GM21526 (cell line): ENCODE measurements at regions not wholly inside any gene's neighbourhood (a gene's known extent, or its start where the extent isn't known, plus 50 kb on each side); places are given as distances from the start of the nearest gene placed in this dataset.
"Not testable (repeated sequence)": the region's sequence is repeated elsewhere in the genome, so short reads cannot be mapped to it uniquely, and the experiment has no call there.

ENCODE experiments used
- ATAC-seq: cut with Tn5 transposase; IDR thresholded peaks from one replicate; pipeline ENCODE4 v1.9.1; 2021; ENCODE audit warnings: moderate library complexity; ENCODE audit not compliant: unreplicated experiment, low FRiP score

GRCh38 chr1:38787041-38787440, 72.5 kb downstream of the RRAGC start:
- ATAC-seq, result no peak

- ATAC-seq, result no peak
Observed at GRCh38 chr1:38786040-38786436, 73.5 kb downstream of the RRAGC start.

- ATAC-seq, result no peak
Observed at GRCh38 chr1:38785285-38786039, 74.1 kb downstream of the RRAGC start.

GRCh38 chr1:38784452-38785284, 74.9 kb downstream of the RRAGC start:
- no peak for ATAC-seq

- ATAC-seq, result no peak
Observed at GRCh38 chr1:38783640-38784229, 75.8 kb downstream of the RRAGC start.

- ATAC-seq, result no peak
Observed at GRCh38 chr1:38781872-38782617, 77.5 kb downstream of the RRAGC start.

GRCh38 chr1:38780133-38780532, 79.4 kb downstream of the RRAGC start:
- ATAC-seq, result no peak

- ATAC-seq, result no peak
Observed at GRCh38 chr1:38779491-38779890, 80.1 kb downstream of the RRAGC start.

- no peak for ATAC-seq
Observed at GRCh38 chr1:38778521-38778920, 81.1 kb downstream of the RRAGC start.

- no peak for ATAC-seq
Observed at GRCh38 chr1:38778051-38778450, 81.5 kb downstream of the RRAGC start.

- no peak for ATAC-seq
Observed at GRCh38 chr1:38777464-38777957, 82.1 kb downstream of the RRAGC start.

GRCh38 chr1:38776466-38777065, 83.0 kb downstream of the RRAGC start:
- ATAC-seq, result no peak

- ATAC-seq, result no peak
Observed at GRCh38 chr1:38775175-38775845, 84.3 kb downstream of the RRAGC start.

GRCh38 chr1:38773483-38773882, 86.1 kb downstream of the RRAGC start:
- no peak for ATAC-seq

- no peak for ATAC-seq
Observed at GRCh38 chr1:38772953-38773352, 86.6 kb downstream of the RRAGC start.

- no peak for ATAC-seq
Observed at GRCh38 chr1:38772026-38772425, 87.5 kb downstream of the RRAGC start.

GRCh38 chr1:38770516-38771173, 88.9 kb downstream of the RRAGC start:
- not testable (repeated sequence) for ATAC-seq

GRCh38 chr1:38766125-38766524, 93.4 kb downstream of the RRAGC start:
- ATAC-seq, result no peak

- ATAC-seq, result no peak
Observed at GRCh38 chr1:38763121-38763520, 96.5 kb downstream of the RRAGC start.
